ENCODE measurements at regions not wholly inside any gene's neighbourhood (a gene's known extent, or its start where the extent isn't known, plus 50 kb on each side); places are given as distances from the start of the nearest gene placed in this dataset.
"Not testable (repeated sequence)": the region's sequence is repeated elsewhere in the genome, so short reads cannot be mapped to it uniquely, and the experiment has no call there.

DNA sequence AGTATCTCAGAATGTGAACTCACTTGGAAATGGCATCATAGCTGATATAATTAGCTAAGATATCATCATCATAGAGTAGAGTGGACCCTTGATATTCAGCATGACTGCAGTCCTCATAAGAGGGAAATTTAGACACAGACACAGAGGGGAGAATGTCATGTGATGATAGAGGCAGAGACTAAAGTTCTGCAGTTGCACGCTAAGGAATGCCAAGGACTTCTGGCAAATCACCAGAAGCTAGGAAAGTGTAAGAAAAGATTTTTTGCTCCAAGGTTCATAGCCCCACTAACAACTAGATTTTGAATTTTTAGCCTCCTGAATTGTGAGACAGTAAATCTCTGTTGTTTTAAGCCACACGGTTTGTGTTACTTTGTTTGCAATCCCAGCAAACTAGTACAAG is 612.6 kb upstream of the ST8SIA4 start:
- Histone ChIP-seq H3K4me1 (ENCODE audit: control insufficient read depth in 5 of 5, insufficient read depth in 5 of 5, low read length in 5 of 5) (no peaks in the 10 kb centered on the region), H3K27me3 (ENCODE audit: control insufficient read depth in 5 of 5, insufficient read depth in 4 of 5, low read length in 5 of 5) (no peaks in the 10 kb centered on the region), H3K9me3 (ENCODE audit: control insufficient read depth in 5 of 5, low read length in 5 of 5) (peaks cover 0 to 9% (median 4%) of the 10 kb centered on the region in 5 donors)

GRCh38 chr5:101505891-101506570 is 602.9 kb upstream of the ST8SIA4 start:
- H3K27me3 ChIP-seq (ENCODE audit: control insufficient read depth in 5 of 5, insufficient read depth in 4 of 5, low read length in 5 of 5), result no peaks in the 10 kb centered on the region
- peaks cover 2 to 21% (median 15%) of the 10 kb centered on the region in 5 donors for H3K9me3 ChIP-seq (ENCODE audit: control insufficient read depth in 5 of 5, low read length in 5 of 5)

More for the DNA sequence above, 612.6 kb upstream of the ST8SIA4 start:
- H3K9ac ChIP-seq (ENCODE audit: low read length in 5 of 5), result no peak overlapping the region
- no peak overlapping the region for H3K4me3 ChIP-seq (ENCODE audit: low read depth in 1 of 5, low read length in 5 of 5)
- no peaks in the 10 kb centered on the region for H3K36me3 ChIP-seq (ENCODE audit: control insufficient read depth in 5 of 5, insufficient read depth in 5 of 5, low read length in 5 of 5)
- H3K27ac ChIP-seq (ENCODE audit: low read depth, low read length), result no peak overlapping the region

DNA sequence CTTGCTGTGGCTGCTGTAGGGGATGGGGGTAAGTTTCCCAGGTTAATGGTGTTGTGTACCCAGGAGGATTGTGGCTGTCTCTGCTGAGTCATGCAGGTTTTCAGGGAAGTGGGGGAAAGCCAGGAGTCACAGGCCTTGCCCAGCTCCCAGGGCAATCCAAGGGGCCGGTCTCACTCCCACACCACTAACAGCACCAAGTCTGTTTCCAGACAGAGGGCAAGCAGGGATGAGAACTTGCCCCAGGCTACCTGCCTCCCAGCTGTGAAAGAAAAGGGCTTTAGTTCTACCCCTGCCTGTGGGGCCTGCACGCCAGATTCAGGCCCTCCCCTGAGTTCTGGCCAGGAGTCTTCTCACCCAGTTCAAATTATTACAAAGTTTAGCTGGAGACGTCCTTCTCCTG is 579.8 kb upstream of the ST8SIA4 start:
- Histone ChIP-seq H3K4me3 (ENCODE audit: low read depth in 1 of 5, low read length in 5 of 5) (no peak overlapping the region), H3K4me1 (ENCODE audit: control insufficient read depth in 5 of 5, insufficient read depth in 5 of 5, low read length in 5 of 5) (peaks cover 0 to 2% (median 0%) of the 10 kb centered on the region in 5 donors), H3K27me3 (ENCODE audit: control insufficient read depth in 5 of 5, insufficient read depth in 4 of 5, low read length in 5 of 5) (peaks cover 0 to 3% (median 0%) of the 10 kb centered on the region in 5 donors), H3K36me3 (ENCODE audit: control insufficient read depth in 5 of 5, insufficient read depth in 5 of 5, low read length in 5 of 5) (no peaks in the 10 kb centered on the region), H3K9ac (ENCODE audit: low read length in 5 of 5) (no peak overlapping the region), H3K9me3 (ENCODE audit: control insufficient read depth in 5 of 5, low read length in 5 of 5) (peaks cover 0 to 3% (median 0%) of the 10 kb centered on the region in 5 donors), H3K27ac (ENCODE audit: low read depth, low read length) (no peak overlapping the region)

More at GRCh38 chr5:101505891-101506570, 602.9 kb upstream of the ST8SIA4 start:
- no peaks in the 10 kb centered on the region for H3K36me3 ChIP-seq (ENCODE audit: control insufficient read depth in 5 of 5, insufficient read depth in 5 of 5, low read length in 5 of 5)
- H3K27ac ChIP-seq (ENCODE audit: low read depth, low read length), result no peak overlapping the region
- H3K4me1 ChIP-seq (ENCODE audit: control insufficient read depth in 5 of 5, insufficient read depth in 5 of 5, low read length in 5 of 5), result no peaks in the 10 kb centered on the region
- no peak overlapping the region for H3K9ac ChIP-seq (ENCODE audit: low read length in 5 of 5)
- H3K4me3 ChIP-seq (ENCODE audit: low read depth in 1 of 5, low read length in 5 of 5), result no peak overlapping the region

GRCh38 chr5:101473483-101473882 is 570.4 kb upstream of the ST8SIA4 start:
- no peaks in the 10 kb centered on the region for H3K4me1 ChIP-seq (ENCODE audit: control insufficient read depth in 5 of 5, insufficient read depth in 5 of 5, low read length in 5 of 5)
- H3K4me3 ChIP-seq (ENCODE audit: low read depth in 1 of 5, low read length in 5 of 5), result no peak overlapping the region
- H3K9ac ChIP-seq (ENCODE audit: low read length in 5 of 5), result no peak overlapping the region
- no peak overlapping the region for H3K27ac ChIP-seq (ENCODE audit: low read depth, low read length)
- H3K27me3 ChIP-seq (ENCODE audit: control insufficient read depth in 5 of 5, insufficient read depth in 4 of 5, low read length in 5 of 5), result no peaks in the 10 kb centered on the region
- no peaks in the 10 kb centered on the region for H3K9me3 ChIP-seq (ENCODE audit: control insufficient read depth in 5 of 5, low read length in 5 of 5)
- H3K36me3 ChIP-seq (ENCODE audit: control insufficient read depth in 5 of 5, insufficient read depth in 5 of 5, low read length in 5 of 5), result no peaks in the 10 kb centered on the region

GRCh38 chr5:101461455-101461854 is 558.4 kb upstream of the ST8SIA4 start:
- Histone ChIP-seq H3K4me1 (ENCODE audit: control insufficient read depth in 5 of 5, insufficient read depth in 5 of 5, low read length in 5 of 5) (no peaks in the 10 kb centered on the region), H3K27me3 (ENCODE audit: control insufficient read depth in 5 of 5, insufficient read depth in 4 of 5, low read length in 5 of 5) (no peaks in the 10 kb centered on the region), H3K4me3 (ENCODE audit: low read depth in 1 of 5, low read length in 5 of 5) (no peak overlapping the region), H3K9ac (ENCODE audit: low read length in 5 of 5) (no peak overlapping the region), H3K36me3 (ENCODE audit: control insufficient read depth in 5 of 5, insufficient read depth in 5 of 5, low read length in 5 of 5) (no peaks in the 10 kb centered on the region), H3K9me3 (ENCODE audit: control insufficient read depth in 5 of 5, low read length in 5 of 5) (no peaks in the 10 kb centered on the region), H3K27ac (ENCODE audit: low read depth, low read length) (no peak overlapping the region)

DNA sequence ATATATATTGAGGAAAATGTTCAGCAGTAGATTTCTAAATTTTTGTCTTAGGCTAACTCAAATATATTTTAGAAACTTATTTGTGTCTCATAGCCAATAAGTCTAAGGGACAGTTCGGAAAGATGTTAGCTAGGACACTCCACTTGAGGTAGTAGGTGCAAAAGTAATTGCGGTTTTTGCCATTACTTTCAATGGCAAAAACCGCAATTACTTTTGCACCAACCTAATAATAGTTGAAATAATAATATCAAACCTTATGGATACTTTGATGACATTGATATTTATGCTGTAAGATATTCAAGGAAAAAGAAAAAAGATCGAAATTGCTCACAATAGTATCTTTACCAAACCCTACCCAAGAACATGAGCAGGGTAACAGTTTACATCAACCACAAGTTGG is 555.5 kb upstream of the ST8SIA4 start:
- Histone ChIP-seq H3K4me1 (ENCODE audit: control insufficient read depth in 5 of 5, insufficient read depth in 5 of 5, low read length in 5 of 5) (peaks cover 0 to 5% (median 0%) of the 10 kb centered on the region in 5 donors), H3K9ac (ENCODE audit: low read length in 5 of 5) (no peak overlapping the region), H3K27me3 (ENCODE audit: control insufficient read depth in 5 of 5, insufficient read depth in 4 of 5, low read length in 5 of 5) (no peaks in the 10 kb centered on the region), H3K4me3 (ENCODE audit: low read depth in 1 of 5, low read length in 5 of 5) (no peak overlapping the region), H3K27ac (ENCODE audit: low read depth, low read length) (no peak overlapping the region), H3K9me3 (ENCODE audit: control insufficient read depth in 5 of 5, low read length in 5 of 5) (no peaks in the 10 kb centered on the region), H3K36me3 (ENCODE audit: control insufficient read depth in 5 of 5, insufficient read depth in 5 of 5, low read length in 5 of 5) (no peaks in the 10 kb centered on the region)

DNA sequence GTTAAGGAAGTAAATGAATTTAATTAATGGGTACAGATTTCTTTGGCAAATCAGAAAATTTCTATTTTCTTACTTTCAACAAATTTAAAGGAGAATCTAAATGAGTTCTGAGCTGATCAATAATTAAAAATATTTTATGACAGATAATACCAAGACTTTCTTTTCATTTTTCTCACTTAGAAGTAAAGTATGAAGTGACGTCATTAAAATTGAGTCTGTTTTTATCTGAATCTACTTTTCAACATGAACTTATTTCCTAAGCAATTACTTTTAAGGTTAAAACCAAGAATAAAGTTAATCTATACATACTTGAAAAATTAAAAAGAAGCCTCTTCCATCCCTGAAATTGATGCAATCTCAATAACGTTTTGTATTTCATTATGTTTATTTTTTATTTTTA is 552.8 kb upstream of the ST8SIA4 start:
- H3K4me1 ChIP-seq (ENCODE audit: control insufficient read depth in 5 of 5, insufficient read depth in 5 of 5, low read length in 5 of 5), result peaks cover 0 to 5% (median 0%) of the 10 kb centered on the region in 5 donors
- no peaks in the 10 kb centered on the region for H3K27me3 ChIP-seq (ENCODE audit: control insufficient read depth in 5 of 5, insufficient read depth in 4 of 5, low read length in 5 of 5)
- H3K9ac ChIP-seq (ENCODE audit: low read length in 5 of 5), result no peak overlapping the region
- no peaks in the 10 kb centered on the region for H3K36me3 ChIP-seq (ENCODE audit: control insufficient read depth in 5 of 5, insufficient read depth in 5 of 5, low read length in 5 of 5)
- H3K9me3 ChIP-seq (ENCODE audit: control insufficient read depth in 5 of 5, low read length in 5 of 5), result no peaks in the 10 kb centered on the region
- no peak overlapping the region for H3K27ac ChIP-seq (ENCODE audit: low read depth, low read length)
- H3K4me3 ChIP-seq (ENCODE audit: low read depth in 1 of 5, low read length in 5 of 5), result no peak overlapping the region

GRCh38 chr5:101455048-101455447 is 552.0 kb upstream of the ST8SIA4 start:
- H3K36me3 ChIP-seq (ENCODE audit: control insufficient read depth in 5 of 5, insufficient read depth in 5 of 5, low read length in 5 of 5), result no peaks in the 10 kb centered on the region
- no peaks in the 10 kb centered on the region for H3K27me3 ChIP-seq (ENCODE audit: control insufficient read depth in 5 of 5, insufficient read depth in 4 of 5, low read length in 5 of 5)
- H3K27ac ChIP-seq (ENCODE audit: low read depth, low read length), result no peak overlapping the region

DNA sequence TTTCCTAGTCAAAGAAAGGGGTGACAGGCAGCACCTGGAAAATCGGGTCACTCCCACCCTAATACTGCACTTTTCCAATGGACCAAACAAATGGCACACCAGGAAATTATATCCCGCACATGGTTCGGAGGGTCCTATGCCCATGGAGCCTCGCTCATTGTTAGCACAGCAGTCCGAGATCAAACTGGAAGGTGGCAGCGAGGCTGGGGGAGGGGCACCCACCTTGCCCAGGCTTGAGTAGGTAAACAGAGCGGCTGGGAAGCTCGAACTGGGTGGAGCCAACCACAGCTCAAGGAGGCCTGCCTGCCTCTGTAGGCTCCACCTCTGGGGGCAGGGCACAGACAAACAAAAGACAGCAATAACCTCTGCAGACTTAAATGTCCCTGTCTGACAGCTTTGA is 539.2 kb upstream of the ST8SIA4 start:
- not testable (repeated sequence) for H3K4me1 ChIP-seq (ENCODE audit: control insufficient read depth in 5 of 5, insufficient read depth in 5 of 5, low read length in 5 of 5); H3K36me3 ChIP-seq (ENCODE audit: control insufficient read depth in 5 of 5, insufficient read depth in 5 of 5, low read length in 5 of 5); H3K9ac ChIP-seq (ENCODE audit: low read length in 5 of 5); H3K9me3 ChIP-seq (ENCODE audit: control insufficient read depth in 5 of 5, low read length in 5 of 5); H3K27ac ChIP-seq (ENCODE audit: low read depth, low read length); H3K27me3 ChIP-seq (ENCODE audit: control insufficient read depth in 5 of 5, insufficient read depth in 4 of 5, low read length in 5 of 5); H3K4me3 ChIP-seq (ENCODE audit: low read depth in 1 of 5, low read length in 5 of 5)

More at GRCh38 chr5:101455048-101455447, 552.0 kb upstream of the ST8SIA4 start:
- Histone ChIP-seq H3K9me3 (ENCODE audit: control insufficient read depth in 5 of 5, low read length in 5 of 5) (no peaks in the 10 kb centered on the region), H3K4me1 (ENCODE audit: control insufficient read depth in 5 of 5, insufficient read depth in 5 of 5, low read length in 5 of 5) (peaks cover 0 to 5% (median 0%) of the 10 kb centered on the region in 5 donors), H3K9ac (ENCODE audit: low read length in 5 of 5) (no peak overlapping the region), H3K4me3 (ENCODE audit: low read depth in 1 of 5, low read length in 5 of 5) (no peak overlapping the region)

- H3K4me1 ChIP-seq (ENCODE audit: control insufficient read depth in 5 of 5, insufficient read depth in 5 of 5, low read length in 5 of 5), result peaks cover 0 to 9% (median 0%) of the 10 kb centered on the region in 5 donors
- no peak overlapping the region for H3K27ac ChIP-seq (ENCODE audit: low read depth, low read length)
- no peaks in the 10 kb centered on the region for H3K27me3 ChIP-seq (ENCODE audit: control insufficient read depth in 5 of 5, insufficient read depth in 4 of 5, low read length in 5 of 5)
- no peaks in the 10 kb centered on the region for H3K36me3 ChIP-seq (ENCODE audit: control insufficient read depth in 5 of 5, insufficient read depth in 5 of 5, low read length in 5 of 5)
- H3K4me3 ChIP-seq (ENCODE audit: low read depth in 1 of 5, low read length in 5 of 5), result no peak overlapping the region
- H3K9me3 ChIP-seq (ENCODE audit: control insufficient read depth in 5 of 5, low read length in 5 of 5), result no peaks in the 10 kb centered on the region
- no peak overlapping the region for H3K9ac ChIP-seq (ENCODE audit: low read length in 5 of 5)
Measured at GRCh38 chr5:101440173-101440572, 537.1 kb upstream of the ST8SIA4 start.
